SK-N-SH treated with all-trans-retinoic acid at 6 μM for 48 hours (cell line): ENCODE measurements at regions not wholly inside any gene's neighbourhood (a gene's known extent, or its start where the extent isn't known, plus 50 kb on each side); places are given as distances from the start of the nearest gene placed in this dataset.

Experiments used
- ATAC-seq: fragments of 200-7000 bp; cut with Tn5 transposase; 3 replicates; pipeline ENCODE4 v1.9.1; 2020; ENCODE audit warnings: mild to moderate bottlenecking, moderate library complexity
- ARNTL ChIP-seq: fragments of 450-650 bp; formaldehyde crosslinking; IDR thresholded peaks from 2 replicates; pipeline ENCODE4 v1.5.0; 2020; ENCODE audit warnings: low read depth, mild to moderate bottlenecking, moderate library complexity, borderline replicate concordance
- BACH2 ChIP-seq: fragments of 250-450 bp; sonication (Bioruptor Pico); IDR thresholded peaks from 2 replicates; pipeline ENCODE4 v1.9.0; 2021; ENCODE audit warnings: mild to moderate bottlenecking, borderline replicate concordance
- CSDC2 ChIP-seq: fragments of 250-450 bp; sonication (Bioruptor Pico); IDR thresholded peaks from 2 replicates; pipeline ENCODE4 v1.5.0; 2020; ENCODE audit warnings: mild to moderate bottlenecking, moderate library complexity
- GLIS3 ChIP-seq: fragments of 250-450 bp; sonication (Bioruptor Pico); IDR thresholded peaks from 2 replicates; pipeline ENCODE4 v1.5.0; 2020; ENCODE audit warnings: mild to moderate bottlenecking, moderate library complexity
- ISL1 ChIP-seq: fragments of 250-450 bp; sonication (Bioruptor Pico); IDR thresholded peaks from 2 replicates; pipeline ENCODE4 v2.1.2; 2022; ENCODE audit warnings: mild to moderate bottlenecking, moderate library complexity
- PPARA ChIP-seq: fragments of 250-450 bp; sonication (Bioruptor Pico); IDR thresholded peaks from 2 replicates; pipeline ENCODE4 v1.5.0; 2020; ENCODE audit warnings: mild to moderate bottlenecking, borderline replicate concordance
- SNAI2 ChIP-seq: fragments of 250-450 bp; sonication (Bioruptor Pico); IDR thresholded peaks from 2 replicates; pipeline ENCODE4 v1.5.0; 2020; ENCODE audit warnings: mild to moderate bottlenecking, moderate library complexity
- TCF4 ChIP-seq: fragments of 250-450 bp; sonication (Bioruptor Pico); IDR thresholded peaks from 2 replicates; pipeline ENCODE4 v1.8.0; 2021; ENCODE audit warnings: mild to moderate bottlenecking, moderate library complexity, borderline replicate concordance
- TOX ChIP-seq: fragments of 250-450 bp; sonication (Bioruptor Pico); IDR thresholded peaks from 2 replicates; pipeline ENCODE4 v1.8.0; 2021; ENCODE audit warnings: mild to moderate bottlenecking, moderate library complexity, borderline replicate concordance
- ZC3H10 ChIP-seq: fragments of 250-450 bp; sonication (Bioruptor Pico); IDR thresholded peaks from 2 replicates; pipeline ENCODE4 v1.5.1; 2021; ENCODE audit warnings: mild to moderate bottlenecking, moderate library complexity
- ZFP3 ChIP-seq: fragments of 250-450 bp; sonication (Bioruptor Pico); IDR thresholded peaks from 2 replicates; pipeline ENCODE4 v1.5.0; 2020; ENCODE audit warnings: mild to moderate bottlenecking, moderate library complexity
- ZFP30 ChIP-seq: fragments of 450-650 bp; formaldehyde crosslinking; IDR thresholded peaks from 2 replicates; pipeline ENCODE4 v1.5.0; 2022; ENCODE audit warnings: mild to moderate bottlenecking, moderate library complexity
- ZNF565 ChIP-seq: fragments of 450-650 bp; formaldehyde crosslinking; conservative IDR thresholded peaks from 2 replicates; pipeline ENCODE4 v1.5.0; 2020; ENCODE audit warnings: low read depth, mild to moderate bottlenecking, moderate library complexity
- ZNF70 ChIP-seq: fragments of 450-650 bp; formaldehyde crosslinking; IDR thresholded peaks from 2 replicates; pipeline ENCODE4 v1.5.0; 2020; ENCODE audit warnings: mild to moderate bottlenecking, moderate library complexity
- ZNF8 ChIP-seq: fragments of 450-650 bp; formaldehyde crosslinking; IDR thresholded peaks from 2 replicates; pipeline ENCODE4 v1.5.0; 2020; ENCODE audit warnings: mild to moderate bottlenecking, moderate library complexity
- TF ChIP-seq, protein P1 (sequence below): fragments of 250-450 bp; sonication (Bioruptor Pico); IDR thresholded peaks from 2 replicates; pipeline ENCODE4 v1.5.1; 2021; ENCODE audit warnings: mild to moderate bottlenecking, moderate library complexity
- TF ChIP-seq, protein P2 (sequence below): fragments of 250-450 bp; sonication (Bioruptor Pico); IDR thresholded peaks from 2 replicates; pipeline ENCODE4 v1.8.0; 2020; ENCODE audit warnings: mild to moderate bottlenecking, moderate library complexity, borderline replicate concordance
- TF ChIP-seq, protein P3 (sequence below): fragments of 250-450 bp; sonication (Bioruptor Pico); IDR thresholded peaks from 2 replicates; pipeline ENCODE4 v1.5.0; 2020; ENCODE audit warnings: mild to moderate bottlenecking, moderate library complexity
- TF ChIP-seq, protein P4 (sequence below): fragments of 250-450 bp; sonication (Bioruptor Pico); IDR thresholded peaks from 2 replicates; pipeline ENCODE4 v1.8.0; 2021; ENCODE audit warnings: low read depth, mild to moderate bottlenecking, moderate library complexity, borderline replicate concordance

DNA sequence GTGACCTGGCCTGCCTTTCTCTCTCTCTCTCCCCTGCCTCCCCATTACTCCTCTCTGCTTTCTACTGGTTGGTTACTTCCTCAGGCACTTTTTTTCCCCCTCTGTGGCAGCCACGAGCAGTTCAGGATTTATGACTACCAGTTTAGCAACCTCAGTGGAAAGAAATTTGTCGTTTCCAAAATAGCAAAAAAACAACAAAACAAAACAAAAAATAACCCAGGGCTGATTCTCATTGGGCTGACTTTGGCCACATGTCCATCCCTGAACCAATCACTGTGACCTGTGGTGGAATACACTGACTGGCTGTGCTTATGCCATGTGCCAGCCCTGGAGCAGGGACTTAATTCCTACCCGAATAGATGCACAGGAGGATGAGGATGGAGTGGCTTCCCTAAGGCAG is 137.4 kb downstream of the TFAP2C start:
- no peak for ATAC-seq
- TF ChIP-seq CSDC2 (CRISPR knock-in tag) (no peak), ZNF8 (CRISPR knock-in tag) (no peak), SNAI2 (CRISPR knock-in tag) (no peak), PPARA (no peak)
- TF ChIP-seq, protein P1, sequence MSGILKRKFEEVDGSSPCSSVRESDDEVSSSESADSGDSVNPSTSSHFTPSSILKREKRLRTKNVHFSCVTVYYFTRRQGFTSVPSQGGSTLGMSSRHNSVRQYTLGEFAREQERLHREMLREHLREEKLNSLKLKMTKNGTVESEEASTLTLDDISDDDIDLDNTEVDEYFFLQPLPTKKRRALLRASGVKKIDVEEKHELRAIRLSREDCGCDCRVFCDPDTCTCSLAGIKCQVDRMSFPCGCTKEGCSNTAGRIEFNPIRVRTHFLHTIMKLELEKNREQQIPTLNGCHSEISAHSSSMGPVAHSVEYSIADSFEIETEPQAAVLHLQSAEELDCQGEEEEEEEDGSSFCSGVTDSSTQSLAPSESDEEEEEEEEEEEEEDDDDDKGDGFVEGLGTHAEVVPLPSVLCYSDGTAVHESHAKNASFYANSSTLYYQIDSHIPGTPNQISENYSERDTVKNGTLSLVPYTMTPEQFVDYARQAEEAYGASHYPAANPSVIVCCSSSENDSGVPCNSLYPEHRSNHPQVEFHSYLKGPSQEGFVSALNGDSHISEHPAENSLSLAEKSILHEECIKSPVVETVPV (CRISPR knock-in tag), result no peak
- TF ChIP-seq, protein P2, sequence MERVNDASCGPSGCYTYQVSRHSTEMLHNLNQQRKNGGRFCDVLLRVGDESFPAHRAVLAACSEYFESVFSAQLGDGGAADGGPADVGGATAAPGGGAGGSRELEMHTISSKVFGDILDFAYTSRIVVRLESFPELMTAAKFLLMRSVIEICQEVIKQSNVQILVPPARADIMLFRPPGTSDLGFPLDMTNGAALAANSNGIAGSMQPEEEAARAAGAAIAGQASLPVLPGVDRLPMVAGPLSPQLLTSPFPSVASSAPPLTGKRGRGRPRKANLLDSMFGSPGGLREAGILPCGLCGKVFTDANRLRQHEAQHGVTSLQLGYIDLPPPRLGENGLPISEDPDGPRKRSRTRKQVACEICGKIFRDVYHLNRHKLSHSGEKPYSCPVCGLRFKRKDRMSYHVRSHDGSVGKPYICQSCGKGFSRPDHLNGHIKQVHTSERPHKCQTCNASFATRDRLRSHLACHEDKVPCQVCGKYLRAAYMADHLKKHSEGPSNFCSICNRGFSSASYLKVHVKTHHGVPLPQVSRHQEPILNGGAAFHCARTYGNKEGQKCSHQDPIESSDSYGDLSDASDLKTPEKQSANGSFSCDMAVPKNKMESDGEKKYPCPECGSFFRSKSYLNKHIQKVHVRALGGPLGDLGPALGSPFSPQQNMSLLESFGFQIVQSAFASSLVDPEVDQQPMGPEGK (CRISPR knock-in tag), result no peak
- TF ChIP-seq, protein P3, sequence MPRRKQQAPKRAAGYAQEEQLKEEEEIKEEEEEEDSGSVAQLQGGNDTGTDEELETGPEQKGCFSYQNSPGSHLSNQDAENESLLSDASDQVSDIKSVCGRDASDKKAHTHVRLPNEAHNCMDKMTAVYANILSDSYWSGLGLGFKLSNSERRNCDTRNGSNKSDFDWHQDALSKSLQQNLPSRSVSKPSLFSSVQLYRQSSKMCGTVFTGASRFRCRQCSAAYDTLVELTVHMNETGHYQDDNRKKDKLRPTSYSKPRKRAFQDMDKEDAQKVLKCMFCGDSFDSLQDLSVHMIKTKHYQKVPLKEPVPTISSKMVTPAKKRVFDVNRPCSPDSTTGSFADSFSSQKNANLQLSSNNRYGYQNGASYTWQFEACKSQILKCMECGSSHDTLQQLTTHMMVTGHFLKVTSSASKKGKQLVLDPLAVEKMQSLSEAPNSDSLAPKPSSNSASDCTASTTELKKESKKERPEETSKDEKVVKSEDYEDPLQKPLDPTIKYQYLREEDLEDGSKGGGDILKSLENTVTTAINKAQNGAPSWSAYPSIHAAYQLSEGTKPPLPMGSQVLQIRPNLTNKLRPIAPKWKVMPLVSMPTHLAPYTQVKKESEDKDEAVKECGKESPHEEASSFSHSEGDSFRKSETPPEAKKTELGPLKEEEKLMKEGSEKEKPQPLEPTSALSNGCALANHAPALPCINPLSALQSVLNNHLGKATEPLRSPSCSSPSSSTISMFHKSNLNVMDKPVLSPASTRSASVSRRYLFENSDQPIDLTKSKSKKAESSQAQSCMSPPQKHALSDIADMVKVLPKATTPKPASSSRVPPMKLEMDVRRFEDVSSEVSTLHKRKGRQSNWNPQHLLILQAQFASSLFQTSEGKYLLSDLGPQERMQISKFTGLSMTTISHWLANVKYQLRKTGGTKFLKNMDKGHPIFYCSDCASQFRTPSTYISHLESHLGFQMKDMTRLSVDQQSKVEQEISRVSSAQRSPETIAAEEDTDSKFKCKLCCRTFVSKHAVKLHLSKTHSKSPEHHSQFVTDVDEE, result no peak
- TF ChIP-seq, all 23 proteins: peak for 0

DNA sequence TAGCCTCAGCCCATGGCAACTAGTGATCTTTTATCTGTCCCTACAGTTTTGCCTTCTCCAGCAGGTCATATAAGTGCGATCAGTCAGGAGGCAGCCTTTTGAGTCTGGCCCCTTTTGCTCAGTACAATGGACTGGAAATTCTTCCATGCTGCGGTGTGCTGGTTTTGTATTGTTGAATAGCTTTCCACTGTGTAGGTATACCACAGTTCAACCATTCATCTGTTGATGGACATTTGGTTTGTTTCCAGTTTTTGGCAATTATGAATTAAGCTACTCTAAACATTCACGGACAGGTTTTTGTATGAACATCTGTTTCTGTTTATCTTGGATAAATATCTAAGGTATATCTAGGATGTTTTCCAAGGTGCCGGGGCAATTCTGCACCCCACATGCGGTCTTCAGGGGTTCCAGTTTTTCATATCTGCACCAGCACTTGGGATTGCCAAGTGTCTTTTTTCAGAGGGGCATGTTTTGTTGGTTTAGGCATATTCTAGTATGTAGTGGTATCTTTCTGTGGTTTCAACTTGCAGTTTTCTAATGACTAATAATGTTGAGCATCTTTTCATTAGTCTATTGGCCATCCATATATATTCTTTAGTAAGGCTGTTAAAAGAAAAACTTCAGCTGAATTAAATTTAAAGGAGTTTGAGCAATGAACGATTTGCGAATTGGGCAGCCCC is 141.0 kb downstream of the TFAP2C start:
- ATAC-seq, result no peak
- no peak for TF ChIP-seq ARNTL (CRISPR knock-in tag)
- no peak for TF ChIP-seq PPARA
- TF ChIP-seq TOX (CRISPR knock-in tag), result no peak
- TF ChIP-seq, protein P1 (CRISPR knock-in tag), result no peak
- TF ChIP-seq ZC3H10 (CRISPR knock-in tag), result no peak
- no peak for TF ChIP-seq ZFP30 (CRISPR knock-in tag)
- TF ChIP-seq ISL1 (CRISPR knock-in tag), result no peak
- TF ChIP-seq ZNF70 (CRISPR knock-in tag), result no peak
- TF ChIP-seq, protein P2 (CRISPR knock-in tag), result no peak
- TF ChIP-seq CSDC2 (CRISPR knock-in tag), result no peak
- no peak for TF ChIP-seq ZNF565
- no peak for TF ChIP-seq ZFP3 (CRISPR knock-in tag)
- TF ChIP-seq, protein P4, sequence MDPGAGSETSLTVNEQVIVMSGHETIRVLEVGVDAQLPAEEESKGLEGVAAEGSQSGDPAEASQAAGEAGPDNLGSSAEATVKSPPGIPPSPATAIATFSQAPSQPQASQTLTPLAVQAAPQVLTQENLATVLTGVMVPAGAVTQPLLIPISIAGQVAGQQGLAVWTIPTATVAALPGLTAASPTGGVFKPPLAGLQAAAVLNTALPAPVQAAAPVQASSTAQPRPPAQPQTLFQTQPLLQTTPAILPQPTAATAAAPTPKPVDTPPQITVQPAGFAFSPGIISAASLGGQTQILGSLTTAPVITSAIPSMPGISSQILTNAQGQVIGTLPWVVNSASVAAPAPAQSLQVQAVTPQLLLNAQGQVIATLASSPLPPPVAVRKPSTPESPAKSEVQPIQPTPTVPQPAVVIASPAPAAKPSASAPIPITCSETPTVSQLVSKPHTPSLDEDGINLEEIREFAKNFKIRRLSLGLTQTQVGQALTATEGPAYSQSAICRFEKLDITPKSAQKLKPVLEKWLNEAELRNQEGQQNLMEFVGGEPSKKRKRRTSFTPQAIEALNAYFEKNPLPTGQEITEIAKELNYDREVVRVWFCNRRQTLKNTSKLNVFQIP (CRISPR knock-in tag), result no peak
- no peak for TF ChIP-seq TCF4 (CRISPR knock-in tag)
- TF ChIP-seq BACH2, result no peak
- no peak for TF ChIP-seq GLIS3 (CRISPR knock-in tag)
